ENCODE measurements at regions not wholly inside any gene's neighbourhood (a gene's known extent, or its start where the extent isn't known, plus 50 kb on each side); places are given as distances from the start of the nearest gene placed in this dataset.
"Not testable (repeated sequence)": the region's sequence is repeated elsewhere in the genome, so short reads cannot be mapped to it uniquely, and the experiment has no call there.

- Histone ChIP-seq H3K9ac (ENCODE audit: low read length) (no peak overlapping the region), H3F3A (ENCODE audit: insufficient read depth, low read length) (no peaks in the 10 kb centered on the region), H4K20me1 (ENCODE audit: insufficient read depth, low read length) (no peaks in the 10 kb centered on the region), H3K36me3 (replicated peaks; ENCODE audit: insufficient read depth, low read length) (no peaks in the 10 kb centered on the region), H2AFZ (ENCODE audit: low read length) (no peak overlapping the region), H3K4me1 (ENCODE audit: low read length) (no peaks in the 10 kb centered on the region), H3K9me2 (replicated peaks; ENCODE audit: insufficient read depth, low read length) (no peaks in the 10 kb centered on the region), H3K9me3 (replicated peaks; ENCODE audit: insufficient read depth, low read length) (no peaks in the 10 kb centered on the region), H3K27me3 (replicated peaks; ENCODE audit: insufficient read depth, low read length) (no peaks in the 10 kb centered on the region), H3K4me3 (ENCODE audit: low read length) (no peak overlapping the region), H3K79me2 (ENCODE audit: low read length) (no peaks in the 10 kb centered on the region), H3K27ac (ENCODE audit: low read length) (no peak overlapping the region), H3K4me2 (ENCODE audit: low read depth, low read length) (no peak overlapping the region)
- no peak for DNase-seq
- TF ChIP-seq EZH2phosphoT487 (IDR thresholded peaks at IDR 0.05; ENCODE audit: low read length) (no peak), EZH2 (optimal IDR thresholded peaks at IDR 0.05; ENCODE audit: low read depth, low read length) (no peak)
- TF ChIP-seq, protein P1, sequence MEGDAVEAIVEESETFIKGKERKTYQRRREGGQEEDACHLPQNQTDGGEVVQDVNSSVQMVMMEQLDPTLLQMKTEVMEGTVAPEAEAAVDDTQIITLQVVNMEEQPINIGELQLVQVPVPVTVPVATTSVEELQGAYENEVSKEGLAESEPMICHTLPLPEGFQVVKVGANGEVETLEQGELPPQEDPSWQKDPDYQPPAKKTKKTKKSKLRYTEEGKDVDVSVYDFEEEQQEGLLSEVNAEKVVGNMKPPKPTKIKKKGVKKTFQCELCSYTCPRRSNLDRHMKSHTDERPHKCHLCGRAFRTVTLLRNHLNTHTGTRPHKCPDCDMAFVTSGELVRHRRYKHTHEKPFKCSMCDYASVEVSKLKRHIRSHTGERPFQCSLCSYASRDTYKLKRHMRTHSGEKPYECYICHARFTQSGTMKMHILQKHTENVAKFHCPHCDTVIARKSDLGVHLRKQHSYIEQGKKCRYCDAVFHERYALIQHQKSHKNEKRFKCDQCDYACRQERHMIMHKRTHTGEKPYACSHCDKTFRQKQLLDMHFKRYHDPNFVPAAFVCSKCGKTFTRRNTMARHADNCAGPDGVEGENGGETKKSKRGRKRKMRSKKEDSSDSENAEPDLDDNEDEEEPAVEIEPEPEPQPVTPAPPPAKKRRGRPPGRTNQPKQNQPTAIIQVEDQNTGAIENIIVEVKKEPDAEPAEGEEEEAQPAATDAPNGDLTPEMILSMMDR (IDR thresholded peaks at IDR 0.05; ENCODE audit: low read length), result no peak
Observed at GRCh38 chr4:116544946-116545345, 540.4 kb downstream of the TRAM1L1 start.

DNA sequence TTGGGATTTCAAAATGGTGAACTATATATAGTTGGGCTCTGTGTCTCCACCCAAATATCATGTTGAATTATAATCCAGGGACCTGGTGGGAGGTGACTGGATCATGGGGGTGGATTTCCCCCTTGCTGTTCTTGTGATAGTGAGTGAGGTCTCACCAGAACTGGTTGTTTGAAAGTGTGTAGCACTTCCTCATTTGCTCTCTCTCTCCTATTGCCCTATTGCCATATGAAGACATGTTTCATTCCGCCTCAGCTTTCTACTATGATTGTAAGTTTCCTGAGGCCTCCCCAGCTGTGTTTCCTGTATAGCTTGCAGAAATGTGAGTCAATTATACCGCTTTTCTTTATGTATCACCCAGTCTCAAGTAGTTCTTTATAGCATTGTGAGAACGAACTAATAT is 545.6 kb downstream of the TRAM1L1 start:
- H3K4me1 ChIP-seq (ENCODE audit: low read length), result no peaks in the 10 kb centered on the region
- no peaks in the 10 kb centered on the region for H3K9me3 ChIP-seq (replicated peaks; ENCODE audit: insufficient read depth, low read length)

DNA sequence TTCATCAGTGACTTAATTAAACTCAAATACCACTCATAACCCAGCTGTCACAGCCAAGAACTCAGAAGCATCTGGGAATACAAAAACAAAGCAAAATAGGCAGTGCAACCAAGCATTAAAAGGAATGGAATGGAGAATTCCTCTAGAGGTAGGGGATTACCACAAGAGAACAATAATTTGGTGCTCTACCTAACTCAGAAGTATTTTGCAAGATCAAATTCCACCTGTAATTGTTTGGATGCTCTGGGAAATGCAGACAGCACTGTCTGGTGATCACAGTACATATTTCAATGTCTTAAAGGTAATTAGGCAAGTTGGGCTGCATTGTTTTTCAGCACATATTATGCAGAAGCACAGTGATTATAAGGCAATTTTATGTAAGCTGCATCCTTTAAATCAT is 547.5 kb downstream of the TRAM1L1 start:
- Histone ChIP-seq H3K79me2 (ENCODE audit: low read length) (no peaks in the 10 kb centered on the region), H3F3A (ENCODE audit: insufficient read depth, low read length) (no peaks in the 10 kb centered on the region), H3K4me2 (ENCODE audit: low read depth, low read length) (no peak overlapping the region), H3K9ac (ENCODE audit: low read length) (no peak overlapping the region), H3K27ac (ENCODE audit: low read length) (no peak overlapping the region), H3K27me3 (replicated peaks; ENCODE audit: insufficient read depth, low read length) (no peaks in the 10 kb centered on the region), H3K4me3 (ENCODE audit: low read length) (no peak overlapping the region), H2AFZ (ENCODE audit: low read length) (no peak overlapping the region), H3K36me3 (replicated peaks; ENCODE audit: insufficient read depth, low read length) (no peaks in the 10 kb centered on the region), H4K20me1 (ENCODE audit: insufficient read depth, low read length) (no peaks in the 10 kb centered on the region), H3K9me3 (replicated peaks; ENCODE audit: insufficient read depth, low read length) (no peaks in the 10 kb centered on the region), H3K4me1 (ENCODE audit: low read length) (no peaks in the 10 kb centered on the region), H3K9me2 (replicated peaks; ENCODE audit: insufficient read depth, low read length) (no peaks in the 10 kb centered on the region)
- DNase-seq, result no peak
- TF ChIP-seq EZH2phosphoT487 (IDR thresholded peaks at IDR 0.05; ENCODE audit: low read length), result no peak
- no peak for TF ChIP-seq EZH2 (optimal IDR thresholded peaks at IDR 0.05; ENCODE audit: low read depth, low read length)
- TF ChIP-seq, protein P1 (IDR thresholded peaks at IDR 0.05; ENCODE audit: low read length), result no peak

More for the DNA sequence above, 545.6 kb downstream of the TRAM1L1 start:
- Histone ChIP-seq H3K9me2 (replicated peaks; ENCODE audit: insufficient read depth, low read length) (no peaks in the 10 kb centered on the region), H3K4me3 (ENCODE audit: low read length) (no peak overlapping the region), H3K4me2 (ENCODE audit: low read depth, low read length) (no peak overlapping the region), H2AFZ (ENCODE audit: low read length) (no peak overlapping the region), H3K27me3 (replicated peaks; ENCODE audit: insufficient read depth, low read length) (no peaks in the 10 kb centered on the region), H4K20me1 (ENCODE audit: insufficient read depth, low read length) (no peaks in the 10 kb centered on the region), H3K79me2 (ENCODE audit: low read length) (no peaks in the 10 kb centered on the region), H3F3A (ENCODE audit: insufficient read depth, low read length) (no peaks in the 10 kb centered on the region), H3K36me3 (replicated peaks; ENCODE audit: insufficient read depth, low read length) (no peaks in the 10 kb centered on the region), H3K27ac (ENCODE audit: low read length) (no peak overlapping the region), H3K9ac (ENCODE audit: low read length) (no peak overlapping the region)
- DNase-seq, result no peak
- no peak for TF ChIP-seq EZH2phosphoT487 (IDR thresholded peaks at IDR 0.05; ENCODE audit: low read length)

DNA sequence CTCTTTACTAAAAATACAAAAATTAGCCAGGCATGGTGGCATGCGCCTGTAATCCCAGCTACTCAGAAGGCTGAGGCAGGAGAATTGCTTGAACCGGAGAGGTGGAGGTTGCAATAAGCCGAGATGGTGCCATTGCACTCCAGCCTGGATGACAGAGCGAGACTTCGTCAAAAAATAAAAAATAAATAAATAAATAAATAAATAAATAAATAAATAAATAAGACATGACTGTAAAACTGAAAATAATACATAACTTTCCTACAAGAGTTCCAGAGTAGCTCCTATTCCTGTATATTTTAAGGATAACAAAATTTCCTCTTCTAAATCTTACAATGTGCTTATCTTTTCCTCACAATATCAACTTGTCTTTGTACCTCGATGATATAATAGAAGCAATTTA is 549.4 kb downstream of the TRAM1L1 start:
- not testable (repeated sequence) for H3K36me3 ChIP-seq (replicated peaks; ENCODE audit: insufficient read depth, low read length); DNase-seq; H3K27me3 ChIP-seq (replicated peaks; ENCODE audit: insufficient read depth, low read length); H3K79me2 ChIP-seq (ENCODE audit: low read length); H3K27ac ChIP-seq (ENCODE audit: low read length); H4K20me1 ChIP-seq (ENCODE audit: insufficient read depth, low read length); H3K4me1 ChIP-seq (ENCODE audit: low read length); H3K4me2 ChIP-seq (ENCODE audit: low read depth, low read length); H3K9me3 ChIP-seq (replicated peaks; ENCODE audit: insufficient read depth, low read length); H3K9me2 ChIP-seq (replicated peaks; ENCODE audit: insufficient read depth, low read length); H3K9ac ChIP-seq (ENCODE audit: low read length); H2AFZ ChIP-seq (ENCODE audit: low read length); H3K4me3 ChIP-seq (ENCODE audit: low read length); H3F3A ChIP-seq (ENCODE audit: insufficient read depth, low read length)

Measured in MM.1S (cell line).